Erythroblast (primary cell): ENCODE measurements at regions not wholly inside any gene's neighbourhood (a gene's known extent, or its start where the extent isn't known, plus 50 kb on each side); places are given as distances from the start of the nearest gene placed in this dataset.

ENCODE experiments used
- GATA1 ChIP-seq: IDR thresholded peaks from 2 replicates; pipeline ENCODE4 v1.6.1; 2011; ENCODE audit warnings: low read depth, mild to moderate bottlenecking, control low read depth, low read length, moderate library complexity
- POLR2A ChIP-seq: IDR thresholded peaks from 2 replicates; pipeline ENCODE4 v1.6.1; 2011; ENCODE audit warnings: mild to moderate bottlenecking, low read length

GRCh38 chr2:62348700-62349099 is 152.8 kb downstream of the B3GNT2 start:
- TF ChIP-seq POLR2A = no peak
- TF ChIP-seq GATA1 = no peak
